Lower leg skin (tissue), 3 donors: ENCODE measurements at regions not wholly inside any gene's neighbourhood (a gene's known extent, or its start where the extent isn't known, plus 50 kb on each side); places are given as distances from the start of the nearest gene placed in this dataset.

Experiments used
- POLR2A ChIP-seq, 2 donors: fragments of 450-650 bp; IDR thresholded peaks; one replicate each; pipeline ENCODE4 v1.6.1; 2016 to 2017; ENCODE audit warnings: antibody characterized with exemption in 2 of 2, mild to moderate bottlenecking in 1 of 2, moderate library complexity in 1 of 2
- TF ChIP-seq, protein P1 (sequence below), 3 donors: fragments of 450-650 bp; IDR thresholded peaks; one replicate each; pipeline ENCODE4 v1.5.1; 2016; ENCODE audit warnings: antibody characterized with exemption in 3 of 3, mild to moderate bottlenecking in 3 of 3, moderate library complexity in 2 of 3

DNA sequence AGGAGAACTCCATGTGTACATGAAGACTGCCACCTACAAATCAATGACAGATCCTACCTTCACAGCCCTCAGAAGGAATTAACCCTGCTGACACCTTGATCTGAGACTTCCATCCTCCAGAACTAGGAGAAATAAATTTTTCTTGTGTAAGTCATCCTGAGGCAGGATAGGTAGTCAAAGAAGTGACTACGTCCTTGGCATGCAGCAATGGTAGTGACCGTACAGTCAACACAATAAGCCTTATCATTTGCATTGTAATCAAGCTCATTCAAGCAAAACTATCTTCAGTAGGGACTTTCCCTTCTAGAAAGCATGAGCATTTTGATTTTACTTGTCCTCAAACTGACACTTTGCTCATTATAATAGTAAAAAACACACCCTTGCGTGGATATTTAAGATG lies 64.0 kb upstream of the KCNK1 start:
- TF ChIP-seq, protein P1, sequence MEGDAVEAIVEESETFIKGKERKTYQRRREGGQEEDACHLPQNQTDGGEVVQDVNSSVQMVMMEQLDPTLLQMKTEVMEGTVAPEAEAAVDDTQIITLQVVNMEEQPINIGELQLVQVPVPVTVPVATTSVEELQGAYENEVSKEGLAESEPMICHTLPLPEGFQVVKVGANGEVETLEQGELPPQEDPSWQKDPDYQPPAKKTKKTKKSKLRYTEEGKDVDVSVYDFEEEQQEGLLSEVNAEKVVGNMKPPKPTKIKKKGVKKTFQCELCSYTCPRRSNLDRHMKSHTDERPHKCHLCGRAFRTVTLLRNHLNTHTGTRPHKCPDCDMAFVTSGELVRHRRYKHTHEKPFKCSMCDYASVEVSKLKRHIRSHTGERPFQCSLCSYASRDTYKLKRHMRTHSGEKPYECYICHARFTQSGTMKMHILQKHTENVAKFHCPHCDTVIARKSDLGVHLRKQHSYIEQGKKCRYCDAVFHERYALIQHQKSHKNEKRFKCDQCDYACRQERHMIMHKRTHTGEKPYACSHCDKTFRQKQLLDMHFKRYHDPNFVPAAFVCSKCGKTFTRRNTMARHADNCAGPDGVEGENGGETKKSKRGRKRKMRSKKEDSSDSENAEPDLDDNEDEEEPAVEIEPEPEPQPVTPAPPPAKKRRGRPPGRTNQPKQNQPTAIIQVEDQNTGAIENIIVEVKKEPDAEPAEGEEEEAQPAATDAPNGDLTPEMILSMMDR (IDR thresholded peaks at IDR 0.05), result no peak
- no peak for TF ChIP-seq POLR2A (IDR thresholded peaks at IDR 0.05)
